GM12878 (cell line): ENCODE measurements at regions not wholly inside any gene's neighbourhood (a gene's known extent, or its start where the extent isn't known, plus 50 kb on each side); places are given as distances from the start of the nearest gene placed in this dataset.

ENCODE experiments used
- ZNF207 ChIP-seq: fragments of 450-650 bp; IDR thresholded peaks from 2 replicates; pipeline ENCODE4 v1.6.1; 2014; ENCODE audit warnings: antibody characterized with exemption, mild to moderate bottlenecking, borderline replicate concordance
- ZNF24 ChIP-seq: fragments of 450-650 bp; IDR thresholded peaks from 2 replicates; pipeline ENCODE4 v1.6.1; 2017; ENCODE audit warnings: antibody characterized with exemption, mild to moderate bottlenecking

- TF ChIP-seq ZNF24 (no peak), ZNF207 (no peak)
Observed at GRCh38 chr11:112361396-112361795, 100.7 kb upstream of the PLET1 start.
